MCF 10A (cell line): ENCODE measurements at regions not wholly inside any gene's neighbourhood (a gene's known extent, or its start where the extent isn't known, plus 50 kb on each side); places are given as distances from the start of the nearest gene placed in this dataset.

Experiments used
- BruUV-seq: library from RNA; stranded (reverse); fragments of 400-500 nt; replicated peaks from 2 replicates; lab custom pipeline; 2021; lab: Mats Ljungman, UMichigan
- CTCF ChIA-PET: fragments of 300-600 bp; sonication (Branson Sonifier 250); formaldehyde crosslinking; extraction: SDS; loops from one replicate; lab custom pipeline; 2021; ENCODE audit warnings: antibody characterized with exemption, inconsistent platforms; lab: Yijun Ruan, JAX
- POLR2A ChIA-PET: fragments of 300-600, 350-650 bp; sonication (Branson Sonifier 250); formaldehyde crosslinking; extraction: SDS; loops from one replicate; lab custom pipeline; 2020; ENCODE audit warnings: antibody characterized with exemption, inconsistent platforms; lab: Yijun Ruan, JAX
- DNase-seq: peaks from one replicate; pipeline ENCODE4 v3.0.0-alpha.2; 2018; ENCODE audit not compliant: unreplicated experiment
- H3K27ac Mint-ChIP-seq: one replicate; pipeline ENCODE4 v1.8.0; 2022; ENCODE audit warnings: mild to moderate bottlenecking, low read depth, mixed read lengths; ENCODE audit not compliant: unreplicated experiment
- H3K27me3 Mint-ChIP-seq: one replicate; pipeline ENCODE4 v1.8.0; 2022; ENCODE audit warnings: mixed read lengths; ENCODE audit not compliant: insufficient read depth, unreplicated experiment
- H3K36me3 Mint-ChIP-seq: one replicate; pipeline ENCODE4 v1.8.0; 2022; ENCODE audit warnings: mild to moderate bottlenecking, moderate library complexity, mixed read lengths; ENCODE audit not compliant: insufficient read depth, unreplicated experiment
- H3K4me1 Mint-ChIP-seq: one replicate; pipeline ENCODE4 v1.8.0; 2022; ENCODE audit warnings: mixed read lengths; ENCODE audit not compliant: insufficient read depth, unreplicated experiment
- H3K4me3 Mint-ChIP-seq: one replicate; pipeline ENCODE4 v1.8.0; 2022; ENCODE audit warnings: mild to moderate bottlenecking, moderate library complexity, mixed read lengths; ENCODE audit not compliant: unreplicated experiment
- H3K9me3 Mint-ChIP-seq: one replicate; pipeline ENCODE4 v1.8.0; 2022; ENCODE audit warnings: mixed read lengths; ENCODE audit not compliant: unreplicated experiment
- CTCF ChIP-seq: fragments of 200-600 bp; IDR thresholded peaks from one replicate; pipeline ENCODE4 v1.8.0; 2022; ENCODE audit warnings: antibody characterized with exemption, mild to moderate bottlenecking; ENCODE audit not compliant: unreplicated experiment
- intact Hi-C: fragments of 100-400 bp; cut with micrococcal nuclease; formaldehyde crosslinking; loops from 2 replicates; pipeline ENCODE4 v1.14.1; 2022

- intact Hi-C loops, result no loop called here
- BruUV-seq, result no TSS peak
- ChIA-PET POLR2A (no interaction called here), CTCF (interaction anchor here (0.5 kb wide), 1 partner anchor 528 kb away, joined by 3 read pairs; no protein-coding TSS in a partner anchor)
- no peak for DNase-seq
- TF ChIP-seq CTCF, result no peak
- H3K27ac Mint-ChIP-seq, result no peak overlapping the region
- peaks cover 4% of the 10 kb centered on the region for H3K36me3 Mint-ChIP-seq
- H3K4me3 Mint-ChIP-seq, result no peak overlapping the region
- no peaks in the 10 kb centered on the region for H3K4me1 Mint-ChIP-seq
- no peaks in the 10 kb centered on the region for H3K27me3 Mint-ChIP-seq
- no peaks in the 10 kb centered on the region for H3K9me3 Mint-ChIP-seq
These were observed 199.9 kb downstream of the CD83 start for GRCh38 chr6:14317387-14317970.

- no peak for DNase-seq
- no TSS peak for BruUV-seq
- no peaks in the 10 kb centered on the region for H3K27me3 Mint-ChIP-seq
- intact Hi-C loops, result no loop called here
- TF ChIP-seq CTCF, result no peak
- ChIA-PET POLR2A (interaction anchor here (1.3 kb wide), 1 partner anchor 11 kb away, joined by 3 read pairs; no protein-coding TSS in a partner anchor), CTCF (no interaction called here)
- H3K9me3 Mint-ChIP-seq, result no peaks in the 10 kb centered on the region
- no peak overlapping the region for H3K27ac Mint-ChIP-seq
- H3K4me1 Mint-ChIP-seq, result no peaks in the 10 kb centered on the region
- H3K36me3 Mint-ChIP-seq, result peaks cover 4% of the 10 kb centered on the region
- H3K4me3 Mint-ChIP-seq, result no peak overlapping the region
These were observed 202.8 kb downstream of the CD83 start for GRCh38 chr6:14320332-14320731.

DNA sequence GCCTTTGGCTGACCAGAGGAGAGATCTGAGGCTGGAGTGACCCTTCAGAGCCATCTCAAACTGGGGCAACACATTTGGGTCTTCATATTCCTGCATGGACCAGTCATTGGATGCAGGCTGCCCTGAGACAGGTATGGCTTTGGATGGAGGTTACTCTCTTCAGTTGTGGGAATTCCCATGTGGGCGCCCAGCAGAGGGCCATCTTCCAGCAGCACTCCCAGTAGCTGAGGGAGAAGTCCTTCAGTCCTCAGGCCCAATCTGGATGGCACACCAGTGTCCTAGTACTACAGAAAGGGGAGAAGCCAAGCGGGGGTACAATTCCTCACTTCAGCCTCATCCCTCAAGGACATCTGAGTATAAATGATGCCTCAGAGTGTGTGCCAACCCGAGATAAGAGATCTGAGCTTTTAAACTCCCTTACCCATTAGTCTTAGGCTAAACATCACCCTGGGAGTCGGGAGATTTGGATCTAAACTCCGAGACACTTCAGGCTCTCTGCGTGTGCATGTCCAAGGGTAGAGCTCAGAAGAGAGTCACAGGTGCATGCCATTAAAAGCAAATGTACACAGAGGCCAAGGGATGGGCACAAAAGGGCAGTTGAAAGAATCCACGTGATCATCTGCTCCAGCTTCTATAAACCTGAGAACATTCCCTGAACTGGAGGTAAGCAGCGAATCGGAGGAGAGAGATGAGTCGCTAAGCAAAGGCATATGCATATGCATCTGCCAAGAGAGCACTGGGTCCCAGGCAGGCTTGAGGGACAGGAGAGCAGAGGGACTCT is 204.6 kb downstream of the CD83 start:
- no peak overlapping the region for H3K27ac Mint-ChIP-seq
- no peaks in the 10 kb centered on the region for H3K4me1 Mint-ChIP-seq
- CTCF ChIA-PET, result interaction anchor here (0.5 to 1.2 kb wide), 3 partner anchors 75 to 925 kb away, joined by 3 to 4 read pairs (median 3); no protein-coding TSS in a partner anchor

More for the DNA sequence above, 204.6 kb downstream of the CD83 start:
- peak; percentile 11 for TF ChIP-seq CTCF
- Mint-ChIP-seq H3K4me3 (no peak overlapping the region), H3K9me3 (no peaks in the 10 kb centered on the region), H3K27me3 (no peaks in the 10 kb centered on the region), H3K36me3 (no peaks in the 10 kb centered on the region)
- peak; percentile 26 for DNase-seq
- POLR2A ChIA-PET, result no interaction called here
- intact Hi-C loops, result no loop called here
- BruUV-seq, result no TSS peak
